ENCODE measurements at regions not wholly inside any gene's neighbourhood (a gene's known extent, or its start where the extent isn't known, plus 50 kb on each side); places are given as distances from the start of the nearest gene placed in this dataset.

DNA sequence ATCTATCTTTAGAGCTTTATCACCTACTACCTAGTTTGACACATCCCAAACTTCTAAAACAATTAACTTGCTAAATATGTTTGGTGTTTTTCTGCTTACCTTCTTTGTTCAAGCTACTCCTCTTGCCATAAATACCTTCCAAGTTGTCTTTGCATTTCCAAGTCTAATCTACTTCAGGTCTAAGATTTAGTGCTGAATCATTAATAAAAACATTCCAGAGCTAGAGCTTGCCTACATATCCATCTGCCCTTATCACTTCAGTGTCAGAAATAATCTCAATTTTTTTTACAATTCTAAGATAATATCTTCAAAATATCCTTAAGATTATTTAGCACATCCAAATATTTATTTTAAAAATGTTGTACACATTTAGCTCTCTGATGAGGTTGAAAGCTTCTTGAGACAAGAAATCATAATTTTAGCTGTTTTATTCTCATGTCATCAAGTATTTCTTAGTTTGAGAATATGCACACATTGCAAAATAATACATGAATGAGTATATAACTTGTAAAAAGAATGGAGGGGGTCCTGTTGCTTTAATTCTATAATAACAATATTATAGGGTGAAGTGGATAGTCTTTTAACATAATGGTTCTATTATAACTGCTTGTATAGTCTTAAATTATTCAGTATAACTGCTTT, 466.3 kb downstream of the SEMA3D start:
- TF ChIP-seq CTCF (IDR thresholded peaks at IDR 0.05) (no peak), POLR2A (IDR thresholded peaks at IDR 0.05) (no peak), EP300 (IDR thresholded peaks at IDR 0.05) (no peak)

Measured in tibial nerve (tissue), 4 donors.